HCT116 (cell line): ENCODE measurements at regions not wholly inside any gene's neighbourhood (a gene's known extent, or its start where the extent isn't known, plus 50 kb on each side); places are given as distances from the start of the nearest gene placed in this dataset.

Experiments used
- ATAC-seq: fragments of 200-7000 bp; cut with Tn5 transposase; 2 replicates; pipeline ENCODE4 v1.9.1; 2020; ENCODE audit warnings: mild to moderate bottlenecking, moderate library complexity
- BruUV-seq: library from RNA; stranded (reverse); fragments of 400-500 nt; replicated peaks from 2 replicates; lab custom pipeline; 2021; lab: Mats Ljungman, UMichigan
- CTCF ChIA-PET: fragments of 300-600 bp; sonication (Branson Sonifier 250); formaldehyde crosslinking; loops from one replicate; lab custom pipeline; 2021; ENCODE audit warnings: antibody characterized with exemption; lab: Charles Lee
- POLR2A ChIA-PET: fragments of 300-600, 350-600 bp; sonication (Branson Sonifier 250); formaldehyde crosslinking; loops from one replicate; lab custom pipeline; 2021; ENCODE audit warnings: antibody characterized with exemption; lab: Charles Lee
- RAD21 ChIA-PET, 2 experiments: fragments of 300-600 bp; sonication (Branson Sonifier 250); formaldehyde crosslinking; loops; one replicate each; lab custom pipeline; 2023; ENCODE audit warnings: low total read pairs in 2 of 2; ENCODE audit not compliant: uncharacterized antibody in 2 of 2, unreplicated experiment in 2 of 2, low non-redundant PET in 1 of 2; lab: Charles Lee
- DNase-seq: peaks from one replicate; pipeline ENCODE4 v3.0.0-alpha.2; 2010; ENCODE audit warnings: low read depth, low spot score
- H2AFZ ChIP-seq: fragments of 200-600 bp; shearing (Covaris generic), sonication (generic); 2 replicates; pipeline ENCODE4 v1.6.1; 2017; ENCODE audit warnings: low read depth, mixed run types, mixed read lengths, antibody characterized with exemption, low read length; ENCODE audit not compliant: poor library complexity, severe bottlenecking
- H3K27ac ChIP-seq: 2 replicates; pipeline ENCODE4 v1.5.1; 2012; ENCODE audit warnings: low read depth, low read length
- H3K27me3 ChIP-seq: fragments of 200-600 bp; sonication (generic); 2 replicates; pipeline ENCODE4 v1.6.1; 2016; ENCODE audit warnings: mixed run types, low read length, mixed read lengths; ENCODE audit not compliant: insufficient read depth
- H3K36me3 ChIP-seq, 2 experiments: fragments of 200-500 bp in 1 of 2; fragments of 200-600 bp in 1 of 2; sonication (Bioruptor generic) in 1 of 2; sonication (generic) in 1 of 2; 2 replicates each; pipeline versions ENCODE4 v1.5.1 to v1.6.1; 2014 to 2016; ENCODE audit warnings: low read length in 2 of 2, inconsistent platforms in 1 of 2, mixed read lengths in 1 of 2, mixed run types in 1 of 2; ENCODE audit not compliant: insufficient read depth in 2 of 2, control insufficient read depth in 1 of 2
- H3K4me1 ChIP-seq, 2 experiments: fragments of 200-600 bp in 1 of 2; sonication (generic) in 1 of 2; 2 replicates each; pipeline versions ENCODE4 v1.5.1 to v1.6.1; 2012 to 2017; ENCODE audit warnings: low read length in 2 of 2, inconsistent platforms in 1 of 2, mild to moderate bottlenecking in 1 of 2, mixed read lengths in 1 of 2, mixed run types in 1 of 2, moderate library complexity in 1 of 2; ENCODE audit not compliant: insufficient read depth in 2 of 2, control insufficient read depth in 1 of 2
- H3K4me2 ChIP-seq: fragments of 200-600 bp; sonication (generic); 2 replicates; pipeline ENCODE4 v1.6.1; 2017; ENCODE audit warnings: mixed run types, low read length, mixed read lengths
- H3K4me3 ChIP-seq, 2 experiments: fragments of 200-600 bp in 1 of 2; sonication (generic) in 1 of 2; replicated peaks in 1 of 2; 2 replicates each; pipeline ENCODE4 v1.5.1; 2011 to 2016; ENCODE audit warnings: low read length in 2 of 2, control low read depth in 1 of 2, low read depth in 1 of 2, mild to moderate bottlenecking in 1 of 2, mixed read lengths in 1 of 2, mixed run types in 1 of 2
- H3K79me2 ChIP-seq: fragments of 200-600 bp; sonication (generic); 2 replicates; pipeline ENCODE4 v1.6.1; 2017; ENCODE audit warnings: mild to moderate bottlenecking, mixed run types, low read length, moderate library complexity, mixed read lengths; ENCODE audit not compliant: insufficient read depth
- H3K9ac ChIP-seq: fragments of 200-600 bp; sonication (generic); 2 replicates; pipeline ENCODE4 v1.6.1; 2016; ENCODE audit warnings: low read length, mixed read lengths
- H3K9me2 ChIP-seq: fragments of 200-600 bp; sonication (generic), shearing (Covaris generic); 2 replicates; pipeline ENCODE4 v1.6.1; 2017; ENCODE audit warnings: mixed run types, mild to moderate bottlenecking, moderate library complexity; ENCODE audit not compliant: insufficient read depth
- H3K9me3 ChIP-seq, 2 experiments: fragments of 200-500 bp in 1 of 2; fragments of 200-600 bp in 1 of 2; sonication (Bioruptor generic) in 1 of 2; sonication (generic) in 1 of 2; 2 replicates each; pipeline ENCODE4 v1.6.1; 2014 to 2017; ENCODE audit warnings: low read length in 2 of 2, mixed read lengths in 2 of 2, inconsistent platforms in 1 of 2, low read depth in 1 of 2, mild to moderate bottlenecking in 1 of 2, mixed run types in 1 of 2, moderate library complexity in 1 of 2; ENCODE audit not compliant: control insufficient read depth in 1 of 2, insufficient read depth in 1 of 2
- H4K20me1 ChIP-seq: fragments of 200-600 bp; sonication (generic), shearing (Covaris generic); 2 replicates; pipeline ENCODE4 v1.6.1; 2017; ENCODE audit warnings: mixed run types, mild to moderate bottlenecking, moderate library complexity; ENCODE audit not compliant: insufficient read depth
- CBX3 ChIP-seq: IDR thresholded peaks from 2 replicates; pipeline ENCODE4 v1.6.1; 2012; ENCODE audit warnings: low read depth
- EGR1 ChIP-seq: IDR thresholded peaks from 2 replicates; pipeline ENCODE4 v1.6.1; 2012; ENCODE audit warnings: low read depth
- EZH2 ChIP-seq: fragments of 200-600 bp; sonication (generic); IDR thresholded peaks from 2 replicates; pipeline ENCODE4 v1.6.1; 2017; ENCODE audit warnings: antibody characterized with exemption, mixed run types
- FOSL1 ChIP-seq: IDR thresholded peaks from 2 replicates; pipeline ENCODE4 v1.6.1; 2012; ENCODE audit warnings: low read depth
- RAD21 ChIP-seq: IDR thresholded peaks from 2 replicates; pipeline ENCODE4 v1.6.1; 2012; ENCODE audit warnings: low read depth, mild to moderate bottlenecking
- SP1 ChIP-seq: IDR thresholded peaks from 2 replicates; pipeline ENCODE4 v1.6.1; 2012; ENCODE audit warnings: low read depth
- SRF ChIP-seq: IDR thresholded peaks from 2 replicates; pipeline ENCODE4 v1.6.1; 2012; ENCODE audit warnings: low read depth
- TCF7L2 ChIP-seq: IDR thresholded peaks from 2 replicates; pipeline ENCODE4 v1.7.0; 2011; ENCODE audit warnings: borderline replicate concordance, inconsistent platforms; ENCODE audit not compliant: insufficient read depth, insufficient read length; ENCODE audit errors: extremely low read depth
- YY1 ChIP-seq: IDR thresholded peaks from 2 replicates; pipeline ENCODE4 v1.6.1; 2011; ENCODE audit warnings: low read length, low read depth, moderate library complexity, mild to moderate bottlenecking; ENCODE audit not compliant: insufficient replicate concordance; ENCODE audit errors: extremely low read depth
- ZNF274 ChIP-seq: fragments of 200-500 bp; sonication (Bioruptor generic); IDR thresholded peaks from 2 replicates; pipeline ENCODE4 v1.6.1; 2014; ENCODE audit warnings: mild to moderate bottlenecking, low read depth, low read length, inconsistent platforms
- intact Hi-C: fragments of 100-400 bp; cut with micrococcal nuclease; formaldehyde crosslinking; loops from 2 replicates; pipeline ENCODE4 v1.10.0; 2022
- TF ChIP-seq, protein P1 (sequence below): IDR thresholded peaks from 2 replicates; pipeline ENCODE4 v1.6.1; 2012; ENCODE audit warnings: low read depth
- TF ChIP-seq, protein P2 (sequence below), 3 experiments: fragments of 200-600 bp in 1 of 3; sonication (generic) in 1 of 3; IDR thresholded peaks in 2 of 3; conservative IDR thresholded peaks in 1 of 3; 2 replicates each; pipeline ENCODE4 v1.5.1; 2012 to 2017; ENCODE audit warnings: low read depth in 2 of 3, low read length in 2 of 3, antibody characterized with exemption in 1 of 3, borderline replicate concordance in 1 of 3, control low read depth in 1 of 3, mild to moderate bottlenecking in 1 of 3, mixed read lengths in 1 of 3, mixed run types in 1 of 3, moderate library complexity in 1 of 3; ENCODE audit not compliant: insufficient read depth in 1 of 3
- TF ChIP-seq, protein P3 (sequence below): IDR thresholded peaks from 2 replicates; pipeline ENCODE4 v1.6.1; 2012
- TF ChIP-seq, protein P4 (sequence below): IDR thresholded peaks from 2 replicates; pipeline ENCODE4 v1.6.1; 2011; ENCODE audit warnings: mild to moderate bottlenecking, low read length, moderate library complexity; ENCODE audit not compliant: insufficient replicate concordance; ENCODE audit errors: extremely low read depth

DNA sequence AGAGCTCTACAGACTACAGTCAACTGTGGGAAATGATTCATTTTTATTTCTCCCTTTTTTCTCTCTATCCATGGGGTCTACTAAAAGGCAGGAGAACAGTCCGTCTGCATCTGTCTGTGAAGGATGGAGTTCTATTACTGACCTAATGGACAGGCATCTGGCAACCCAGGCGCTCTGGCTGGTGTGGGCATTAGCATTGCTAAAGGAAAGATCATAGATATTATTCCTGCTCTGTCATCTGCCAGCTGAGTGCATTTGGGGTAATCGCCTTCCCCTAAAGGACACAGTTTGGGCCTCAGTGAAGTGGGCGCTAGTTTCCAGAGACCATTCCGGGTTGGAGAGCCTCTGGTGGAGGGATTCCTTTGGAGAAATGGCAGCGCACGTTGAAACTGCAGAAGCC lies 201.3 kb upstream of the TCERG1L start (continued):
- TF ChIP-seq, protein P1, sequence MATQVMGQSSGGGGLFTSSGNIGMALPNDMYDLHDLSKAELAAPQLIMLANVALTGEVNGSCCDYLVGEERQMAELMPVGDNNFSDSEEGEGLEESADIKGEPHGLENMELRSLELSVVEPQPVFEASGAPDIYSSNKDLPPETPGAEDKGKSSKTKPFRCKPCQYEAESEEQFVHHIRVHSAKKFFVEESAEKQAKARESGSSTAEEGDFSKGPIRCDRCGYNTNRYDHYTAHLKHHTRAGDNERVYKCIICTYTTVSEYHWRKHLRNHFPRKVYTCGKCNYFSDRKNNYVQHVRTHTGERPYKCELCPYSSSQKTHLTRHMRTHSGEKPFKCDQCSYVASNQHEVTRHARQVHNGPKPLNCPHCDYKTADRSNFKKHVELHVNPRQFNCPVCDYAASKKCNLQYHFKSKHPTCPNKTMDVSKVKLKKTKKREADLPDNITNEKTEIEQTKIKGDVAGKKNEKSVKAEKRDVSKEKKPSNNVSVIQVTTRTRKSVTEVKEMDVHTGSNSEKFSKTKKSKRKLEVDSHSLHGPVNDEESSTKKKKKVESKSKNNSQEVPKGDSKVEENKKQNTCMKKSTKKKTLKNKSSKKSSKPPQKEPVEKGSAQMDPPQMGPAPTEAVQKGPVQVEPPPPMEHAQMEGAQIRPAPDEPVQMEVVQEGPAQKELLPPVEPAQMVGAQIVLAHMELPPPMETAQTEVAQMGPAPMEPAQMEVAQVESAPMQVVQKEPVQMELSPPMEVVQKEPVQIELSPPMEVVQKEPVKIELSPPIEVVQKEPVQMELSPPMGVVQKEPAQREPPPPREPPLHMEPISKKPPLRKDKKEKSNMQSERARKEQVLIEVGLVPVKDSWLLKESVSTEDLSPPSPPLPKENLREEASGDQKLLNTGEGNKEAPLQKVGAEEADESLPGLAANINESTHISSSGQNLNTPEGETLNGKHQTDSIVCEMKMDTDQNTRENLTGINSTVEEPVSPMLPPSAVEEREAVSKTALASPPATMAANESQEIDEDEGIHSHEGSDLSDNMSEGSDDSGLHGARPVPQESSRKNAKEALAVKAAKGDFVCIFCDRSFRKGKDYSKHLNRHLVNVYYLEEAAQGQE = no peak
- no peak for TF ChIP-seq YY1
- no peak for TF ChIP-seq CBX3
- no peak for TF ChIP-seq EGR1
- TF ChIP-seq, protein P2, sequence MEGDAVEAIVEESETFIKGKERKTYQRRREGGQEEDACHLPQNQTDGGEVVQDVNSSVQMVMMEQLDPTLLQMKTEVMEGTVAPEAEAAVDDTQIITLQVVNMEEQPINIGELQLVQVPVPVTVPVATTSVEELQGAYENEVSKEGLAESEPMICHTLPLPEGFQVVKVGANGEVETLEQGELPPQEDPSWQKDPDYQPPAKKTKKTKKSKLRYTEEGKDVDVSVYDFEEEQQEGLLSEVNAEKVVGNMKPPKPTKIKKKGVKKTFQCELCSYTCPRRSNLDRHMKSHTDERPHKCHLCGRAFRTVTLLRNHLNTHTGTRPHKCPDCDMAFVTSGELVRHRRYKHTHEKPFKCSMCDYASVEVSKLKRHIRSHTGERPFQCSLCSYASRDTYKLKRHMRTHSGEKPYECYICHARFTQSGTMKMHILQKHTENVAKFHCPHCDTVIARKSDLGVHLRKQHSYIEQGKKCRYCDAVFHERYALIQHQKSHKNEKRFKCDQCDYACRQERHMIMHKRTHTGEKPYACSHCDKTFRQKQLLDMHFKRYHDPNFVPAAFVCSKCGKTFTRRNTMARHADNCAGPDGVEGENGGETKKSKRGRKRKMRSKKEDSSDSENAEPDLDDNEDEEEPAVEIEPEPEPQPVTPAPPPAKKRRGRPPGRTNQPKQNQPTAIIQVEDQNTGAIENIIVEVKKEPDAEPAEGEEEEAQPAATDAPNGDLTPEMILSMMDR (IDR thresholded peaks at IDR 0.05 in 2 of 3, conservative IDR thresholded peaks at IDR 0.05 in 1 of 3; ENCODE audit: borderline replicate concordance in 1 of 3, insufficient read depth in 1 of 3, low read depth in 2 of 3, low read length in 2 of 3) = no peak
- no peak for TF ChIP-seq FOSL1
- no peak for TF ChIP-seq SRF
- TF ChIP-seq EZH2 = no peak
- TF ChIP-seq, all 23 proteins: peak for 0

DNA sequence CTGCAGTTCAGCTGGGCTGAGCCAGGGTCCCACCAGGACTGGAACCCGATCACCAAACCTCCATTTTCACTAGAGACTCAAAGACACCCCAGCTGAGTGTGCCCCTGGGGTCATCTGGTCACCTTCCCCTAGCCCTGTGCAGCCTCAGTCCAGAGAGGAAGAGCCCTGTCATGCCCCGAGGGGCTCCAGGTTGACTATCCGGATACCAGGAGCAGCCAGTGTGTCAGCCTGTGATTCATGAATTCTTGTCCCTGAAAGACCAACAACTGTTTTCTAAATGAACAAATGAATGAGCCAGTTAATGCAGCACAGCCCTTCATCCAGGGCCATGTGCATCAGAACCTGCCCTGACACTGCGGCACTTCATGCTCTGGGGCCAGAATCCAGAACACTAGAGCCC lies 201.9 kb upstream of the TCERG1L start:
- no peaks in the 10 kb centered on the region for H3K9me2 ChIP-seq
- intact Hi-C loops = no loop called here
- BruUV-seq = no TSS peak
- H4K20me1 ChIP-seq = no peaks in the 10 kb centered on the region
- H3K27ac ChIP-seq = no peak overlapping the region
- ChIA-PET POLR2A (no interaction called here), CTCF (no interaction called here), RAD21 (no interaction called here)
- no peaks in the 10 kb centered on the region for H3K4me1 ChIP-seq
- H3K27me3 ChIP-seq = 0 out of 2 replicates have a peak, but pooled peaks cover 6% of the 10 kb centered on the region
- DNase-seq = no peak
- H3K4me3 ChIP-seq = no peak overlapping the region
- H3K9me3 ChIP-seq = no peaks in the 10 kb centered on the region
- H3K9ac ChIP-seq = no peak overlapping the region
- H2AFZ ChIP-seq = no peak overlapping the region
- H3K79me2 ChIP-seq = no peaks in the 10 kb centered on the region
- no peaks in the 10 kb centered on the region for H3K36me3 ChIP-seq
- no peak for ATAC-seq
- H3K4me2 ChIP-seq = no peak overlapping the region
- TF ChIP-seq, protein P3, sequence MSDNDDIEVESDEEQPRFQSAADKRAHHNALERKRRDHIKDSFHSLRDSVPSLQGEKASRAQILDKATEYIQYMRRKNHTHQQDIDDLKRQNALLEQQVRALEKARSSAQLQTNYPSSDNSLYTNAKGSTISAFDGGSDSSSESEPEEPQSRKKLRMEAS = no peak
- no peak for TF ChIP-seq ZNF274
- no peak for TF ChIP-seq TCF7L2
- TF ChIP-seq, protein P4, sequence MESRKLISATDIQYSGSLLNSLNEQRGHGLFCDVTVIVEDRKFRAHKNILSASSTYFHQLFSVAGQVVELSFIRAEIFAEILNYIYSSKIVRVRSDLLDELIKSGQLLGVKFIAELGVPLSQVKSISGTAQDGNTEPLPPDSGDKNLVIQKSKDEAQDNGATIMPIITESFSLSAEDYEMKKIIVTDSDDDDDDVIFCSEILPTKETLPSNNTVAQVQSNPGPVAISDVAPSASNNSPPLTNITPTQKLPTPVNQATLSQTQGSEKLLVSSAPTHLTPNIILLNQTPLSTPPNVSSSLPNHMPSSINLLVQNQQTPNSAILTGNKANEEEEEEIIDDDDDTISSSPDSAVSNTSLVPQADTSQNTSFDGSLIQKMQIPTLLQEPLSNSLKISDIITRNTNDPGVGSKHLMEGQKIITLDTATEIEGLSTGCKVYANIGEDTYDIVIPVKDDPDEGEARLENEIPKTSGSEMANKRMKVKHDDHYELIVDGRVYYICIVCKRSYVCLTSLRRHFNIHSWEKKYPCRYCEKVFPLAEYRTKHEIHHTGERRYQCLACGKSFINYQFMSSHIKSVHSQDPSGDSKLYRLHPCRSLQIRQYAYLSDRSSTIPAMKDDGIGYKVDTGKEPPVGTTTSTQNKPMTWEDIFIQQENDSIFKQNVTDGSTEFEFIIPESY = no peak
- no peak for TF ChIP-seq RAD21
- TF ChIP-seq SP1 = no peak
- no peak for TF ChIP-seq EZH2
- no peak for TF ChIP-seq YY1
- TF ChIP-seq CBX3 = no peak
- TF ChIP-seq, protein P2 (IDR thresholded peaks at IDR 0.05 in 2 of 3, conservative IDR thresholded peaks at IDR 0.05 in 1 of 3; ENCODE audit: borderline replicate concordance in 1 of 3, insufficient read depth in 1 of 3, low read depth in 2 of 3, low read length in 2 of 3) = no peak
